ENCODE measurements at regions not wholly inside any gene's neighbourhood (a gene's known extent, or its start where the extent isn't known, plus 50 kb on each side); places are given as distances from the start of the nearest gene placed in this dataset.

GRCh38 chr2:108080177-108080576, 93.9 kb downstream of the SLC5A7 start:
- TF ChIP-seq CTCF (conservative IDR thresholded peaks at IDR 0.05 in 1 of 2, IDR thresholded peaks at IDR 0.05 in 1 of 2; ENCODE audit: extremely low read depth in 1 of 2, insufficient read depth in 1 of 2, low read depth in 1 of 2, low read length in 2 of 2): no peak
- TF ChIP-seq EZH2 (IDR thresholded peaks at IDR 0.05; ENCODE audit: borderline replicate concordance, low read length): no peak

All from mammary epithelial cell (primary cell).